Pancreas (tissue), 10 donors: ENCODE measurements at regions not wholly inside any gene's neighbourhood (a gene's known extent, or its start where the extent isn't known, plus 50 kb on each side); places are given as distances from the start of the nearest gene placed in this dataset.
A peak's percentile ranks its signal among the peaks of the same experiment; 100 is the strongest.

Experiments
- ATAC-seq, 4 donors: fragments of 200-7000 bp; cut with Tn5 transposase; one replicate each; pipeline versions ENCODE4 v1.8.0 to v1.9.1; 2020; ENCODE audit warnings: mild to moderate bottlenecking in 4 of 4, moderate library complexity in 4 of 4
- DNase-seq, 6 donors: peaks; one replicate each; pipeline ENCODE4 v3.0.0-alpha.2; 2020
- FAIRE-seq: peaks from 2 replicates; lab custom pipeline; 2012; peaks lifted over from hg19 to GRCh38; lab: Jason Lieb, UNC
- H3K27ac ChIP-seq, 4 donors: fragments of 200-600 bp; sonication (generic); 1 replicate in 3 of 4; 2 replicates in 1 of 4; pipeline versions ENCODE4 v1.5.0 to v1.8.0; 2020
- H3K27me3 ChIP-seq, 4 donors: fragments of 200-600 bp; one replicate each; pipeline ENCODE4 v1.8.0; 2021
- H3K36me3 ChIP-seq, 3 donors: fragments of 200-600 bp; sonication (generic) in 1 of 3; one replicate each; pipeline versions ENCODE4 v1.5.0 to v1.8.0; 2020 to 2021
- H3K4me1 ChIP-seq, 3 donors: fragments of 200-600 bp; one replicate each; pipeline ENCODE4 v1.8.0; 2021
- H3K4me3 ChIP-seq, 4 donors: fragments of 200-600 bp; sonication (generic) in 2 of 4; one replicate each; pipeline versions ENCODE4 v1.5.0 to v1.8.0; 2020 to 2021
- H3K9me3 ChIP-seq, 4 donors: fragments of 200-600 bp; one replicate each; pipeline ENCODE4 v1.8.0; 2021
- CTCF ChIP-seq, 4 donors: fragments of 200-600 bp; sonication (generic) in 3 of 4; IDR thresholded peaks; one replicate each; pipeline versions ENCODE4 v1.5.0 to v1.8.0; 2021; ENCODE audit warnings: antibody characterized with exemption in 4 of 4
- WGBS, 2 donors: extraction: QIAGEN DNeasy Blood & Tissue Kit; methylation state at CpG; one replicate each; pipeline ENCODE4 v1.1.7; 2013; 5-methylcytosine and 5-hydroxymethylcytosine counted together
- intact Hi-C, 3 donors: fragments of 100-400 bp; cut with DNase I; formaldehyde crosslinking; loops; one replicate each; pipeline versions ENCODE4 v1.11.1 to v1.14.2; 2022
- donor health status: healthy with polysubstance abuse.
- donor health status: DM: no; HTN: no; CAD: no; lungs with moderate emphysema.
- donor health status: DM: no; HTN: no; CAD: no.
- donor health status: control.
- donor health status: control.
- donor health status: Bipolar disorder and iron deficiency.
- donor health status: DM: yes; HTN: yes; CAD: no.
- donor health status: DM: no; HTN: no; CAD: no.
- donor health status: DM: no; HTN: no; CAD: no.
- donor health status: DM: yes; HTN: yes; CAD: no.

GRCh38 chr2:59195851-59196250 is 954.7 kb upstream of the FANCL start:
- Histone ChIP-seq H3K4me3 (no peak overlapping the region), H3K36me3 (no peaks in the 10 kb centered on the region), H3K27me3 (no peaks in the 10 kb centered on the region), H3K9me3 (no peaks in the 10 kb centered on the region), H3K27ac (no peak overlapping the region), H3K4me1 (no peaks in the 10 kb centered on the region)
- intact Hi-C loops, result no loop called here
- TF ChIP-seq CTCF (IDR thresholded peaks at IDR 0.05), result no peak
- WGBS, 2 donors, result 67 to 77% methylated on average over 4 of the region's 4 CpGs
- ATAC-seq (no peak), FAIRE-seq (no peak), DNase-seq (no peak)

- DNase-seq (no peak), FAIRE-seq (no peak), ATAC-seq (no peak)
- no peak overlapping the region for H3K27ac ChIP-seq
- H3K4me3 ChIP-seq, result no peak overlapping the region
- intact Hi-C loops, result loop anchor here in 1 of 3 donors (5.0 kb wide), 1 partner anchor 599 kb away; no protein-coding TSS in a partner anchor
- no peak for TF ChIP-seq CTCF (IDR thresholded peaks at IDR 0.05)
- WGBS, 2 donors, result 78 to 87% methylated on average over 4 of the region's 4 CpGs
- H3K9me3 ChIP-seq, result no peaks in the 10 kb centered on the region
- H3K36me3 ChIP-seq, result no peaks in the 10 kb centered on the region
- no peaks in the 10 kb centered on the region for H3K4me1 ChIP-seq
- no peaks in the 10 kb centered on the region for H3K27me3 ChIP-seq
These were observed 950.7 kb upstream of the FANCL start for GRCh38 chr2:59191781-59192180.

- DNase-seq (no peak), ATAC-seq (no peak), FAIRE-seq (no peak)
- no peak for TF ChIP-seq CTCF (IDR thresholded peaks at IDR 0.05)
- no peak overlapping the region for H3K27ac ChIP-seq
- no peak overlapping the region for H3K4me3 ChIP-seq
- intact Hi-C loops, result loop anchor here in 1 of 3 donors (5.0 kb wide), 1 partner anchor 598 kb away; no protein-coding TSS in a partner anchor
- no peaks in the 10 kb centered on the region for H3K27me3 ChIP-seq
- no peaks in the 10 kb centered on the region for H3K4me1 ChIP-seq
- no peaks in the 10 kb centered on the region for H3K36me3 ChIP-seq
- no peaks in the 10 kb centered on the region for H3K9me3 ChIP-seq
- WGBS, 2 donors, result 71 to 79% methylated on average over 1 of the region's 1 CpG
These were observed 949.4 kb upstream of the FANCL start for GRCh38 chr2:59190518-59190917.

GRCh38 chr2:59184276-59185020 is 943.3 kb upstream of the FANCL start:
- no peak overlapping the region for H3K27ac ChIP-seq
- no peaks in the 10 kb centered on the region for H3K9me3 ChIP-seq
- H3K4me1 ChIP-seq, result no peaks in the 10 kb centered on the region
- TF ChIP-seq CTCF (IDR thresholded peaks at IDR 0.05), result no peak
- peak in 2 of 4 donors; percentile 20 to 40 for ATAC-seq
- no peak for DNase-seq
- FAIRE-seq, result no peak
- H3K4me3 ChIP-seq, result no peak overlapping the region
- no peaks in the 10 kb centered on the region for H3K36me3 ChIP-seq
- H3K27me3 ChIP-seq, result no peaks in the 10 kb centered on the region
- WGBS, 2 donors, result 50 to 56% methylated on average over 6 of the region's 6 CpGs
- intact Hi-C loops, result no loop called here

GRCh38 chr2:59183070-59183469 is 941.9 kb upstream of the FANCL start:
- H3K27ac ChIP-seq, result no peak overlapping the region
- H3K4me1 ChIP-seq, result no peaks in the 10 kb centered on the region
- intact Hi-C loops, result no loop called here
- H3K27me3 ChIP-seq, result no peaks in the 10 kb centered on the region
- no peaks in the 10 kb centered on the region for H3K9me3 ChIP-seq
- no peak for TF ChIP-seq CTCF (IDR thresholded peaks at IDR 0.05)
- DNase-seq (no peak), FAIRE-seq (no peak), ATAC-seq (no peak)
- 93 to 95% methylated on average over 1 of the region's 1 CpG for WGBS, 2 donors
- no peak overlapping the region for H3K4me3 ChIP-seq
- H3K36me3 ChIP-seq, result no peaks in the 10 kb centered on the region
